Endothelial cell of hepatic sinusoid (primary cell): ENCODE measurements at regions not wholly inside any gene's neighbourhood (a gene's known extent, or its start where the extent isn't known, plus 50 kb on each side); places are given as distances from the start of the nearest gene placed in this dataset.
"Not testable (repeated sequence)": the region's sequence is repeated elsewhere in the genome, so short reads cannot be mapped to it uniquely, and the experiment has no call there.

ENCODE experiments used
- in situ Hi-C: cut with HindIII; loops from 2 replicates; pipeline ENCODE4 v1.10.0; 2017; ENCODE audit warnings: low sequenced_read_pairs

DNA sequence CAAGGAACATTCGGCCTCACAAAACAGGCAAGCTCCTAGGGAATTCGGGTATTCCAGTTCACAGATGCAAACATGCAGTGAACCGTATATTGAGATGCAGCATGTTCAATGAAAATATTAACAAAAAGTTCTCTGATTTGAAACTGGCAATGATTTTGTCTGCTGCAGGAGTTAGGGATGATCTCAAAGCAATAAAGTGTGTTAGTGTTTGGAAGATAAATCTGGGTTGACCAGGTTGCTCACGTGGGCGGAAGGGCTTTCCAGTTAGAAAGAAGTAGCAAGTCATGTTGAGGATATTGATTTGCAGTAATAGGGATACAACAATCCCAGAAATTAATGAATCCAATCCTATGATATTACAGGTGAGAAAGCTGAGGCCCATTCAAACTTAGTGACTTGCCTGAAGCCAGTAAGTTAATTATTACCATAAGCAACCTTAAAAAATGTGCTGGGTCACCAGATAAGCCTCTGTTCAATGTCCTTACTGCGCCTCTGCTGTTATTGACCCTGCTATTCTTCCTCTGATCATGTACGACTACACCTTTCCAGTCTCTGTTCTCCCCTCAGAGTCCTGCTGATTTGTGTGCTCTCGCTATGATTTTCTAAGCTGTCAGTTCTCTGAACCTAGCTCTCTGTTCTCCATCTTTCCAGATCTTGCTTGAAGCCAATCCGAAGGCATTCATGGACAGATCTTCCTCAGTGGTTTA is 370.8 kb downstream of the DSEL start:
- in situ Hi-C loops = no loop called here

DNA sequence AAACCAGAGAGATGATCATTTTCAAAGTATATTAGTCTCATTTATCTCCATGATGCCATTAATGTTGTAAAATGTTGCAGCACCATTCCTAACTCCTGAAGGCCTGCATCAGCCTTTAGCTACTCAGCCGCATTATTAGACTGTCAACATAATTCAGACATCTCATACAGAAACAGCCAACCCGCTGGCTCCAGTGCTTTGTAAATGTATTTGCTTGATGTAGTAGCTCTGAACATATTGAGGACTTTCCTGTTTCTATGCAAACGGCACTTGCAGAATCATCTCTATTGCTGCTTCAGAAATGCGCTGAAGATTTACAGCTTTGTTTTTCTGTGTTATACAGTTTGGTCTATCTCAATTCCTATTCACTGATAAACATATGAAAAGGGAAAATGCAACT is 372.2 kb downstream of the DSEL start:
- in situ Hi-C loops = no loop called here

DNA sequence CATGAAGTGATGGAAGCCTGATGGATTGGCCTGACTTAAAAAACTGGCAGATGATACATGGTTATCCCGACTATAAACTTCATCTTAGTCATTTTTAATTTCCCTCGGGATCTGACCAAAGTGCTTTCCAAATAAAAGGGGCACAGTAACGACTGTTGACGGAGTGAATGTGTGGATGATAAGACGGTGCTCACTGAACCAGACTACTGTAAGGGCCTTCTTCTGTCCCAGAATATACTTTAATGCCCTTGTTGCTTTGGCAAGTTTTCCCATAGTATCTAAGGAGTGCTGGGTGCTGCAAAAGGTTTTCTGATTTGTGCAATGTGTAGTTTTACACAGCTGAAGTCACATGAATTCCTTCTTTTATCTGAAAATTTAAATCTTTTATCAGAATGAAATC is 373.5 kb downstream of the DSEL start:
- in situ Hi-C loops = no loop called here

DNA sequence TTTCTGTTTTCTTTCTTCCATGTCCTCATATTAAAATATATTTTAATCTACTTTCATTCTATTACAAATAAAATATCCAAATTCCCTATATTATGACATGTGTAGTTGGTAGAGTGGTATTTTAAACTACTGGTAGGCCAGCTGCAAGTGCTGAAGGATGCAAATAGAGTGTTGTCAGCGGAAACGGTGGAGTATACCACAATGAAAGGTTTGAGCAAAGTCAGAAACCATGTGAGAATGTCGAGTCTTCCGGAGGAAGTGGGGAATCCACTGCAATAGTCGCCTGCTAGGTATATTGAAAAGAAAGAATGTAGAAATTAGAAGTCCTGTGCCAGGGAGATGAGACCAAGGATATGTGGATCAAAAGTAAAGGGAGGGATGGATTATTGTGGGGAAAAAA is 373.9 kb downstream of the DSEL start:
- in situ Hi-C loops = no loop called here

DNA sequence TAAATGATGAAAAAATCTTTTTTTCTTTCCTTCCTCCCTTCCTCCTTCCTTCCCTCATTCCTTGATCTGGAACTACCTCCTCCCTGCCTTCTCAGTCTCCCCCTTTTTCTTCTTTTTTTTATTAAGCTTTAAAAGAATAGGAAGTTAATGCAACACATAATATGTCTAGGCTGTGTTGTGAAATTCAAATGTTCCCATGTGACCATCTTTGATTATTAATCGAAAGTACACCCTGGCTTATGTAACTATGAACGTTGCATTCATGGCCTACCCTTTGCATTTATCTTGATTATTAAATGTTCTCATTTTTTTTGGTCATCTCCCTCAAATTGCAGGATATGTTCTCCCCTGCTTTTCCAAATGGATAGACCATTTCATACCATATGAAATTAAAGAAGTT is 376.0 kb downstream of the DSEL start:
- in situ Hi-C loops = no loop called here

DNA sequence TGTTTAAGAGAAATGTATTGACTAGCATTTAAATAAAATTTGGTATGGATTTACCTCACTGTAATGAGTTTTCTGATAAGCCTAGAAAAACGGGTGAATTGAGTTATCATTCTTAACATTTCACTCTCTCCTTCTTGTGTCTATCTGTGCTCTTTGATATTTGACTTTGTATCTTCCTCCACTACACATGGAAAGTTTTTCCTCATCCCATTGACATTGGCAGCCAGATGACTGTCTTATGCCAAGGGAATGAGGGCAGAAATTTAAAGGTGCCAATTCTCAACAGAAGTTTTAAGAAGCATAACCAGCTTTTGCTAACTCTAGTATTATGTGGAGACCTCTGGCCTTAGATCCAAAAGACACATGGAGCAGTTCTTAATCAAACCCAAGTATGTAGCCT is 376.6 kb downstream of the DSEL start:
- in situ Hi-C loops = no loop called here

DNA sequence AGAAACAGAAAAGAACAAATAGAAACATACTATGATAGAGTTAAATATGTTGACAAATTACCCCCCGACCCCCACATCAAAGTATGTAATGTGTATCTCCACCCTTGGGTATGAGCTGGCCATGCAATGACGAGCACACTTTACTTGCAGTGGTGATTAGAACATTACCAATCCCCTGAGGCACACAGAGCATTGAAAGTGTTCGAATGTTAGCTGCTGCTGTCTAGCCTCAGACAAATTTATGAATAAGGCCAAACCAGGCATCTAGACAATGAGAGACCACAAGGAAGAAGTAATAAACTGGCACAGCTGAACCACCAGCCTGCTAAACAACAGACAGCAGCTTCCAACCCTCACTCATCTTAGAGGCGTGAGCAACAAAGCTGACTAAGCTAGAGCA is 380.5 kb downstream of the DSEL start:
- in situ Hi-C loops = no loop called here

DNA sequence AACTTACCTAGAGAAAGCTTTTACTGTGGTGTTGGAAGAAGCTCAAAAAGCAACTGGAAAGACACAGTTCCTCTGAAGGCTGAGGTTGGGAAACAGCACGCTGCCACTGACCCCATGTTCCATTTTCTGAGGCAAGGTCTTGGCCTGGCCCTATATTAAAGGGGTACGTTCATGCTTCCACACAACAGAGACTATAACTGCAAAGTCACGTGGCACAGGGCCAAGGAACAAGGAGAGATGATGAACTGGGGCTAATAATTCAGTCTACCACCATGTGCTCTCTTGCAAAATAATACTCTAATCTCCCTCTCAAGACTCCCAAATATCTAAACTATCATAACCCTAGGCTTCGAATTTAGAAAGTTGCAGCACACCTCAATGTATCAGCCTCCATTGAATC is 381.6 kb downstream of the DSEL start:
- in situ Hi-C loops = no loop called here

DNA sequence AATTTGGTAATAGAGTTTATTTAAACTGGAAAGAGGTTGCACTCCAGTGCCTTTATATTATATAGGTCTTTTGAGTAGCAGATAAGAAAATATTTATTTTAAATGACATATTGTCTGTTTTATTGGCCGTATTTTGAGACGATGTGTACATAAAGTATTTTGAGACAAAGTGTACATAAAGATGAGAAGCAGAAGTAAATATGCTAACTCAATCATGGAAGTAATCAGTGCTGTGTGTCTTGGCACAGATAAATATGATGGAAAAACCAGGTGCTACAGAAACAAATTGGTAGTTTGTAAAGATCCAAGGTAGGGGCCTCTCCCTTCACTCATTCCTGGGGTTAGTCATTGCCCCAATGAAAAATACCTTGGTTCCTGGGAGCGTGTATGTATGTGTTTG is 382.9 kb downstream of the DSEL start:
- in situ Hi-C loops = no loop called here

DNA sequence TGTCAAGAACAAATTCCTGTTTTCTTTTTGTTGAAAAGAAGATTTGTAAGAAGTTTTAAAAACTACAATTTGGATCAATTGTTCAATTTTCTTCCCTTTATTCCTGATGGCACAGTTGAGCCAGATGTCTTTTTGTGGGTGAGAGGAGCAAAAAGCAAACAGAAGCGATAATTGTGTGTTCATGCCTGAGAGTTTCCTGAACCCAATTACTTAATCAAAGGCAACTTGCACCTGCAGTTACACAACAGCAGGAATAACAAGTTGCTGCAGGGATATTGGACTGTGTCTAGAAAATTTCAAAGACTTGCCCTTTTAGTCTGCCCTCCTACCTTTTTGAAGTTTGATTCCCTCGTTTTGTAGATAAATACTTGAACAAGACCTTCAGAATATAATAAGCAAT is 383.6 kb downstream of the DSEL start:
- in situ Hi-C loops = no loop called here

DNA sequence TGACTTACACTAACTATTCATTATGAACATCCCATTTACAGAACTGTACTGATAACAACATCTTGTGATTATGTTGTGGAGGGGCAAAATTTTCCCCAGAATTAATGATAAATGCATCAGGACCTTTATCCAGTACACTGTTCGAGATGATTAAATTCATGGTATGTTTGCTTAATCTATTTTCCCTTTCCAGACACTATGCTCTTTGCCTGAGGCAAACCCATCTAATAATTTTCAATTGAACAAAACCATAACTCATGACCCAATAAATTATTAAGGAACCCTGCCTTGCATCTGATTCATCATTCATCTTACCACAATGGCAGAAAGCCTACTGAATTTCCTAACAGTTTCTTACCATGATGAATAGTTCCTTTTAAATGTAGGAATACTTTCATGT is 385.0 kb downstream of the DSEL start:
- in situ Hi-C loops = no loop called here

DNA sequence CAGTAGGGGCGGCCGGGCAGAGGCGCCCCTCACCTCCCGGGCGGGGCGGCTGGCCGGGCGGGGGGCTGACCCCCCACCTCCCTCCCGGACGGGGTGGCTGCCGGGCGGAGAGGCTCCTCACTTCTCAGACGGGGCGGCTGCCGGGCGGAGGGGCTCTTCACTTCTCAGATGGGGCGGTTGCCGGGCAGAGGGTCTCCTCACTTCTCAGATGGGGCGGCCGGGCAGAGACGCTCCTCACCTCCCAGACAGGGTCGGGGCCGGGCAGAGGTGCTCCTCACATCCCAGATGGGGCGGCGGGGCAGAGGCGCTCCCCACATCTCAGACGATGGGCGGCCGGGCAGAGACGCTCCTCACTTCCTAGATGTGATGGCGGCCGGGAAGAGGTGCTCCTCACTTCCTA is 389.8 kb downstream of the DSEL start:
- in situ Hi-C loops = not testable (repeated sequence)

DNA sequence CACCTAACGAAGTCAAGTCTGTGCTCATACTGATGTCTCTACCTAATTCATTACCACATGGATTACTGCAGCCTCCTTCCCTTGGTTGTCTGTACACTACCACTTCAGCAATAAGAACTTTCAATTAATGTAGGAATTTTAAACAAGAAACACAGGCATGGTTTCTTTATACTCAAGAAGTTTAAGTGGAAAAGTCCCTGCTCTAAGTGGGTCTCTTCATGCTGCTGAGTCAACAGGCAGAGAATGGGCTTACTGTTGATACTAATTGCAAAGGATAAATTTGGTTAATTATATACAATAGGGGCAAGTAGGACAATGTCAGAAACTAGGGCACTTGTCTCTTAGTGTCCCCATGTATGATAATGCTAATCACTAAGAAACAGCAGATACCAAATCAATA is 392.6 kb downstream of the DSEL start:
- in situ Hi-C loops = no loop called here

DNA sequence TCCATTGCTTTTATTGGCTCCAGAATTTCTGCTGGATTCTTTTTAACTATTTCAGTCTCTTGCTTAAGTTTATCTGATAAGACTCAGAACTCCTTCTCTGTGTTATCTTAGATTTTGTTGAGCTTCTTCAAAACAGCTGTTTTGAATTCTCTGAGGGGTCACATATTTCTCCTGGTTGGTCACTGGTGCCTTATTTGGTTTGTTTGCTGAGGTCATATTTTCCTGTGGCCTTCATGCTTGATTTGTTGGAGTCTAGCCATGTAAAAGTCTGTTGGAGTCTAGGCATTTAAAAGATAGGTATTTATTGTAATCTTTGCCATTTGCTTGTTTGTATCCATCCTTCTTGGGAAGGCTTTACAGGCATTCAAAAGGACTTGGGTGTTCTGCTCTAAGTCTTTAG is 398.7 kb downstream of the DSEL start:
- in situ Hi-C loops = no loop called here

DNA sequence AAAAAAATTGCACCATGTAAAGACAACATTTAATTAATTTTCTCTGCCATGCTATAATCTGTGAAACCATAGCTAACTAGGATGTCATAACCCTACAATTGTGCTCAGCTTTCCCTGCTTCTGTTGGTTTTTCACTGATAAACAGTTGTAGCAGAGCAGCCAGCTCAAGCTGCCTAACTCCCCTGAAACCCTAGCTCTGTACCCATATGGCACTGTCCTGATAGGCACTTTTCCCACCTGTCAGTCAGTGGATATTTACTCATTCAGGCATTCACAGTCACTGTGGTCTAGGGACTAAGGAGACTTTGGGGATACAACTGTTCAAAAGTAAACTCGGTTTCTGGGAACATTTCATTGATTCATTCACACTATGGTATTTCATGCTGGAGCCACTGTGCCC is 407.0 kb downstream of the DSEL start:
- in situ Hi-C loops = loop anchor here (5.0 kb wide), 1 partner anchor 88 kb away; no protein-coding TSS in a partner anchor

DNA sequence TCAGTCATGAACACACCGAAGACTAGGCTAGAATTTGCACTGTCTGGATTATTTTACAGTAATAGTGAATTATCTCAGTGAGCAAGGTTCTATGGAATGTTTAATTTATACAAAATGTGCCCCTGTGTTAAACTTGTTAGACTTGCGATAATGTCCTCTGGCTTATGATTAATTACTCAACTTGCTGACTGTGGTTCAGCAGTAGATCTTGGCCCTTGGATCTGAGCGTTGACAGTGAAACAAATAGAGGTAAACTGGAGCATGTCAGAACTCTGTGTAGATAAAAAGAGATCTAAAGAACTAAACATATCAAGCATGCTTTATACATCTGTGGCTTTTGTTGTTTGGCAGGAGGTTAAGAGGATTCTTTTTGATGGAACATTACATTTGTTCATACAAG is 407.6 kb downstream of the DSEL start:
- in situ Hi-C loops = loop anchor here (5.0 kb wide), 1 partner anchor 88 kb away; no protein-coding TSS in a partner anchor

DNA sequence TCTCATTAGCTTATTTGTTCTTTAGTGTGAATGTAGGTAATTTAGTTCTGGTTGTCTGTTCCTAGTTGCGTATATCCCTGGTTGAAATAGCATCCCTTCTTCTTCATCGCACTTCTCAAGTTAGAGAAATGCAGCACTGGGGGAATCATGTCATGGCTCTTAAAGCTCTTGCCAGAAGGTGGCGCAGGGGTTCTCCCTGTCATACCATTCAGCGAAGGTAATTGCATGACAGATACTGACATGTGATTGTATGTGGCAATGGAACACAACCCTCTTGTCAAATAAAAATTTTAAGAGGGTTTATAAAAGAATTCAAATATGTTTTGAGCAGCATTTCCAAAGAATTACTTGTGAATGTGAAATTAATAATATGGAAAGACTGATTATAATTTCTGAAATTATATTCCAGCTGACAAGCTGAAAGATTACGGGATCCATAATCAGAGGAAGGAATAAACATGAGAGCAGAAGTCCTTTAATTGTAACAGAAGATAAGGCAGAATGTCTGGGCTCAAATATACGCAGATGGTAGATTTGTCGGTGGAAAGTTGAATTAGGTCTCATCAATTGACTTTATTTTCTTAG is 411.7 kb downstream of the DSEL start:
- in situ Hi-C loops = loop anchor here (5.0 kb wide), 1 partner anchor 93 kb away; no protein-coding TSS in a partner anchor

DNA sequence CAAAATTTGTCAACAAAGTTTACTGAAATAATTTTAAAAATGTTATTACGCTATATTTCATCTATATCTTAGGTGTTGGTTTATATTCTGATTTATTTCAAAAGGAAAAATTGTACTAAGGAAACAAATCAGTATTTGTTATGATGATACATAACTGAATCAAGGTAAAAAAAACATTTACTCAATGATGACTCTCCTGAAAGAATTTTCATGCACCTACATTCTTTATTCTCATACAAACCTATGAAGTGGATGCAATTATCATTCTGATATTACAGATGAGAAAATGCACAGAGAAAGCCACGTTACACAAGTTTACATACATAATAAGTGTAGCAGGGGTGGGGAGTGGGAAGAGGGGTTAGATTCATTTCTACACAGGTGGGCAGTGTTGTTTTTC is 422.4 kb downstream of the DSEL start:
- in situ Hi-C loops = no loop called here

DNA sequence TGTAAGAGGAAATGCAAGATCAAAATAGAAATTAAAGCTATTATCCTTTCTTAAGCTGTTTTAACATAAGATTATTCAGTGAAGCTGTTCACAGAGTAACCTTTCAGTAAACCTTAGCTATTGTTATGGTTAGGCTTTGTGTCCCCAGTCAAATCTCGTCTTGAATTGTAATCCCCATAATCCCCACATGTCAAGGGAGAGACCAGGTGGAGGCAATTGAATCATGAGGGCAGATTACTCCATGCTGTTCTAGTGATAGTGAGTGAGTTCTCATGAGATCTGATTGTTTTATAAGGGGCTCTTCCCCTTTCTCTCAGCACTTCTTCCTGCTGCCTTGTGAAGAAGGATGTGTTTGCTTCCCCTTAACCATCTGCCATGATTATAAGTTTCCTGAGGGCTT is 424.4 kb downstream of the DSEL start:
- in situ Hi-C loops = no loop called here

DNA sequence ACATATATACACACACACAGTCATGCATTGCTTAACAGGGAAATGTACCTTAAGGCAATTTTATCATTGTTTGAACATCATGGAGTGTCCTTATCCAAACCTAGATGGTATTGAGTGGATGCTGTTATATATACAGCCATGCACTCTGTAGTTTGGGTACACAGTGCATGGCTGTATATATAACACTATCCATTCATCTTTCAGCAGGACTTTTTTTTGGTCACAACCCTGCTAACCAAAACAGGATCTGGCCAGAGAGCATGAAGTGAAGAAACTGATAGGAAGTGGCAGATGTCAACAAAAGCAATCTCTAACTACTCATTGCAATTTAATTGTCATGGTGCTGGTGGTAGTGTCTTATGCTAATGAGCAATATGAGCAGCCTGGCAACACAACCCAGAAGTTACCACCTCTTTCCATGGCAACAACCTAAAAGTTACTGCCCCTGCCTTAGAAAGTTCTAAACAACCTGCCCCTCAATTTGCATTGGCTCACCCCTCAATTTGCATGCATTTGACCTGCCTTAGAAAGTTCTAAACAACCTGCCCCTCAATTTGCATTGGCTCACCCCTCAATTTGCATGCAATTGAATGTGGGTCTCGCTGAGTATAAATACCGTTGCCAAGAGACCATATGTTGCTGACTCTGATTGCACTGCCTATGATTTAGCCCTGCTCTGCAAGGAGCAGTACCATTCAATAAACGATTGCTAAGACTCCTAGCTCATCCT is 434.9 kb downstream of the DSEL start:
- in situ Hi-C loops = no loop called here

DNA sequence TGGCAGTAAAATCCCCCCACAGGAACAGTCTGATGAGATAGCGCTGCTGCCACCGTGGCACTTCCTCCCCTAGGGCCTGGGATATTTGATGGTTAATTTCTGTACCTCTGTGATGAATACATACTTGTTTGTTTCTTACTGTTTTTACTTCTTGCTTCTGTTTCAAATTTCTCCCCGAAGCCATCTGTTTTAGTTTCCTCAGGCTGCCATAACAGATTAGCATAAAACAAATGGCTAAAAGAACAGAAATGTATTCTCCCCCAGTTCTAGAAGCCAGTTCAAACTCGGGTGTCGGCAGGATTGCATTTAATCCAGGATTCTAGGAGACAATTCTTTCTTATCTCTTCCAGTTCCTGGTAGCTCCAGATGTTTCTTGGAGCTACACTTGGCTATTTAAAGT is 435.9 kb downstream of the DSEL start:
- in situ Hi-C loops = no loop called here

DNA sequence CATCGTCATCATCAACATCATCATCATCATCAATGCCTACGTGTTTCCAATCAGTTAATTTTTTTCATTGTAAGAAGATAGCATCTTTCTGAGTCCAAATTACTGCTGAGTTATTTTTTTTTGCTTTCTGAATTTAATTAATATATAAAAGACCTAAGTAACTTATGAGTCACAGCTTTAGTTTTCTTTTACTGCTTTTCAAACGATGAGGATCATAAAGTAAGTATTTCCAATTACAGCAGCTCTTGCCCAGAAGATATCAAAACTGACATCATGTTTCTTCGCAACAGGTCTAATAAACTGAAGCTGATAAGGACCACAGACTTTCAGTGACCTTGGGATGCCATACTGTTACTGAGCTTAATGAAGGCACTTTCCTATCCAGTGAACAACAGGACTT is 442.2 kb downstream of the DSEL start:
- in situ Hi-C loops = no loop called here
